HG02840 (cell line): ENCODE measurements at regions not wholly inside any gene's neighbourhood (a gene's known extent, or its start where the extent isn't known, plus 50 kb on each side); places are given as distances from the start of the nearest gene placed in this dataset.

Experiments
- ATAC-seq: cut with Tn5 transposase; IDR thresholded peaks from one replicate; pipeline ENCODE4 v1.9.1; 2021; ENCODE audit warnings: mild to moderate bottlenecking, moderate library complexity, moderate number of reproducible peaks; ENCODE audit not compliant: unreplicated experiment, low FRiP score

- ATAC-seq, result no peak
These were observed 251.2 kb upstream of the VEPH1 start for GRCh38 chr3:157754451-157754850.

GRCh38 chr3:157753787-157754136 is 250.5 kb upstream of the VEPH1 start:
- ATAC-seq, result no peak

DNA sequence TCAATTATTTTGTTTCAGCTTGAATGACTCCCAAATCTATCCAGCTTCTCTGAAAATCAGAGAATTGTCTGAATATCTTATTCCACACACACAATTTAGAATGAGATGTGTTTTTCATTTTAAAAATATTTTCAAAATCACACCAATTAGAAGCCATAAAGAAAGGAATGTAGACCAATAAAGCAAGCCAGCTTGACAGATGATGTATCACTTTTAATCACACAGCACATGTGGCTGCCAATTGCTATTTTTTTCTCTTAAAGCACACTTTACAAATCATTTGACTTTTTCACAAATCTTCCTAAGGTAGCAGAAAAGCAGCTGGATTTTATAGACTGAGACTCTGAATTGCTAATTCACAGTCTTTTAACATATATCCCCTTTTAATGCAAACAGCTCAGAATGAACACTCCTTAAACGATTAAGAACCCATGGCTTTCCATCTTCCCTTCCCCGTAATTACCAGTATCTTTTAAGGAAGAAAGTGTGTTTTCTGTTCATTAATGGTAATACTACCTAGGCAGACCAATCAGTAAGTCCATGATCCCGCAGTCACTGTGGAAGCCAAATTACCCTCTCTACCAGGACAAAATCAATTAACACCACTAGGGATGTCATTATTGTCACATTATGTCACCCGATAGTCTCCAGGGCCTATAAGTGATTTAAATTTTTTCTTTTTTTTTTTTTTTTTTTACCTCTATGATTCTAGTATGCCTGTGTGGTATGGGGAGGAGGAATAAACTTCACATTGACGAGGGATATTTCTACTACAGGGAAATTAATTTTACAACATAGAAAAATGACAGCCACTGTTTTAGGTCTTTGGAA is 250.0 kb upstream of the VEPH1 start:
- no peak for ATAC-seq

DNA sequence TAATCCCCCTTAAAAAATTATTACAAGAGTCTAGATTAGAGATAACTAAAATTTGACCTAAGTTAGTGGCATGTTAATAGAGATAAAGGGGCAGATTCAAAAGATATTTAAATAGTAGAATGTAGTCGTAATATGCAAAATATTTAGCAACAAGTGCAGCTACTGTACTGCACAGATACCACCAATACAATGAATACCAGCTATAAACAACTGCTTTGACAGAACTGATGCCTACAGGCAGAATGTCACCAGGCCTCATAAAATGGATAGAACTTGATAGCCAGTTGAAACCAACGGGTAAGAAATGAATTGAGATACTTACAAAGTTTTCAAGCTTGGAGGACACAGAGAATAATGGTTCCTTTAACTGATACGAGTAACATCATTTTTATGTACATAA is 249.3 kb upstream of the VEPH1 start:
- no peak for ATAC-seq

DNA sequence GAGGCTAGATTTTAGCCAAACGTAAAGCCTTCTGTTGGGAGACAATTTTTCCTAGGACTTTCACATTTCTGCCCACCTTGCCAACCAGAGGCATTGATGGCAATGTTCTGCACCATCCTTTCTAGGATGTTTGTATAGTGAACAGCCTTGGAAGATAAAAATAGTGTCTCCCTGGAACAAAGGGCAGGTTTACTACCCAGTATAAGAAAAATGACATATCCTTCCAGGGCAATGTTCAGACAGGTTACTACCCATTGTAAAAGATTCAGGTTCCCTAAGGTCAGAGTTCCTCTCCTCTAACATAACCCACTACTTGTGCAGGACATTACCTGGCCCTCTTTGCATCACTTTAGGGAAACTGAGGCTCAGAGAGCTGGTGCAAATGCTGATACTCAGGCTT is 248.2 kb upstream of the VEPH1 start:
- ATAC-seq, result no peak

DNA sequence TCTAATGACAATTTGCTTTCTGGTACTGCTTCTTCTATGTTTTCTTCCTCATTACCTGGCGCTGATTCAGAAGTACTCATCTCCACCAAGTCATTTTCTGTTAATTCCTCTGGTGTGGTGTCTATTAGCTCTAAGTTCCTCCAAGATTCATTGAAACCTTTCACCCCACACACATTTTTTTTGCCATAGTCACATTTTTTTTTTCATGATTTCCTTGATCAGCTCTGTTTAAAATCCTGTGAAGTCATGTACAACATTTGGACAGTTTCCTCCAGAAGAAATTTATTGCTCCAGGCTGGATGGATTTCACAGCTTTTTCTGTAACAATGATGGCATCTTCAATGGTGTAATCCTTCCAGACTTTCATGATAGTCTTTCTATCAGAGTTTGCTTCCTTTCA is 243.2 kb upstream of the VEPH1 start:
- no peak for ATAC-seq

- no peak for ATAC-seq
These were observed 238.4 kb upstream of the VEPH1 start for GRCh38 chr3:157741607-157742006.

GRCh38 chr3:157738441-157738840 is 235.2 kb upstream of the VEPH1 start:
- ATAC-seq, result no peak

GRCh38 chr3:157718800-157719199 is 215.6 kb upstream of the VEPH1 start:
- no peak for ATAC-seq

DNA sequence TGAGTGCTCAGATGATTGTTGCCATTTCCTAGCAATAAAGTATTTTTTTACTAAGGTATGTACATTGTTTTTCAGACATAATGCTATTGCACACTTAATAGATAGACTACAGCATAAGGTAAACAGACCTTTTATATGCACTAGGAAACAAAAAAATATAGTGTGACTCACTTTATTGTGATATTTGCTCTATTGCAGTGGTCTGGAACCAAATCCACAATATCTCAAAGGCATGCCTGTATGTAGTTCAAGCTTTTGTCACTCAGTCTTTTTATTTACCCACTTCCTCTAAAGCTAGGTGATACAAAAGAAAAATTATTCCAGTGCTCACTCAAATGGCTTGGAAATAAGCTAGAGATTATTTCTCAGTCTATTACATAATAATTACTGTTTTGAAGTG is 209.9 kb upstream of the VEPH1 start:
- no peak for ATAC-seq

- no peak for ATAC-seq
These were observed 202.0 kb upstream of the VEPH1 start for GRCh38 chr3:157705258-157705657.

- no peak for ATAC-seq
These were observed 197.2 kb upstream of the VEPH1 start for GRCh38 chr3:157700405-157700804.

GRCh38 chr3:157695586-157695985 is 192.4 kb upstream of the VEPH1 start:
- no peak for ATAC-seq

- no peak for ATAC-seq
These were observed 191.9 kb upstream of the VEPH1 start for GRCh38 chr3:157695103-157695502.

DNA sequence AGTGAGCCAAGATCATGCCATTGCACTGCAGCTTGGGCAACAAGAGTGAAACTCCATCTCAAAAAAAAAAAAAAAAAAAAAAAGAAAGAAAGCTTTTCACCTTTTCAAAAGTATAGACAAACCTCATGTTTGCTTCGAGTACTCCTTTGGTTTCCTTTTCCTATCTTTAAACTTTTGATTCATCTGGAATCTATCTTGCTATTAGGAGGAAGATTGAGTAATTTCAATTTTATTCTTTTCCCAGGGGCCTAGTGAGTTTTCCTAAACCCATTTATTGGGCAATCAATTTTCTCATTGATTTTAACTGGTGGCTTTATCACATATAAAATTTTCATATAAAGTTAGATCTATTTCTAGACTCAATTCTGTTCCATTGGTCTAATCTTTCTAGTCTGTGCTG is 190.5 kb upstream of the VEPH1 start:
- no peak for ATAC-seq

- no peak for ATAC-seq
These were observed 189.3 kb upstream of the VEPH1 start for GRCh38 chr3:157692468-157692867.

DNA sequence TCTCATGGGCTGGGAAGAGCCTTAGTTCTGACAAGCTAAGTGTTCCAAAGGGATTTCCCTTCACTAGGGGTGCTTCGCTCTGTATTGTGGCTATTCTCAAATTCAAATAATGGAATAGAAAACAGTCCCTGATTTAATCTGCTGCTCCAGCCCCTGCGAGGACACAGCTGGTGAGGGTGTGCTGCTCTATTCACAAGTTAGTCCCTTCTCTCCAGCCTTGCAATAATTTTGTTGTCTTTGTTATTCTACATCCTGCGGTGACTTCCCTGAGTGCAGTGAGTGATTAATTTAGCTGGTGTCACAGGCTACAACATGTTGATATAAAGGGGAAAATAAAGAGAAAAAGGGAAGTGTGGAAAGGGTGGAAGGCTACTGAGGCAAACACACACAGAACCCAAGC is 180.5 kb upstream of the VEPH1 start:
- ATAC-seq, result no peak

DNA sequence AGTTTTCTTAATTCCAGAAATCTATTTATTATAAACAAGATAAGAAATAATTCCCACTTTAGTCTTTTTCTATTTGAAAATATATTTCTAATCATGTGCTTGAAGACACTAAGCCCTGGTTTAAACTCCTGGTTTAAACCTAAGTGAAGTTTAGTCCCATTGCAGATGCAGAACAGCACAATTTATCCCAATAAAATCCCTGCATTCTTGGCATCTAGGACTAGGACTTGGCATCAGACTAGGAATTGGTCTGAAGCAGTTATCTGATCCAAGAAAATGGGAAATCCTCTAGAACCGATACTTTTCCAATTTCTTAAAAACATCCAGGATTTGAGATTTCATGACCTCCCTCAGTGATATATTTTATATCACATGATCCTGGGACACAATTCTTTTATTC is 168.8 kb upstream of the VEPH1 start:
- no peak for ATAC-seq

- ATAC-seq, result no peak
These were observed 168.4 kb upstream of the VEPH1 start for GRCh38 chr3:157671656-157672055.

- ATAC-seq, result no peak
These were observed 166.2 kb upstream of the VEPH1 start for GRCh38 chr3:157669416-157669815.

- ATAC-seq, result no peak
These were observed 164.3 kb upstream of the VEPH1 start for GRCh38 chr3:157667493-157667892.

DNA sequence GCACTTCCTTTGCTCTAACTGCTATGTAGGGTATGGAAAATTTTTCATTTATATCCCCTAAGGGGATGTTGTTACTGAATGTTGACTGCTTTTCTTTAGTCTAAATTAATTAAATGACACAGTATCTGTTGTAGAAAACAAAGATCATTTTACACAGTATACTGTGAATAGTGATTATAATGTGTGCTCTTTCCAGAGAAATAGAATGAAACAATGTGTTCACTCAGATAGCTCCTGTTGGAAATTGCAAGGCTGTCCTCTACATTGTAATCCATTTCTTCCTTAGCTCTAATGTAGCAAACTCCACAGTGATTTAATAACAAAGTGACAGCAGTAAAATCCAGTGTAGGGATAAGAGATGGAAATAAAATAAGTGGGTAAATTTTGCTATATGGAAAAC is 159.0 kb upstream of the VEPH1 start:
- ATAC-seq, result no peak

- no peak for ATAC-seq
These were observed 157.6 kb upstream of the VEPH1 start for GRCh38 chr3:157660847-157661246.
